ENCODE measurements at regions not wholly inside any gene's neighbourhood (a gene's known extent, or its start where the extent isn't known, plus 50 kb on each side); places are given as distances from the start of the nearest gene placed in this dataset.
"Not testable (repeated sequence)": the region's sequence is repeated elsewhere in the genome, so short reads cannot be mapped to it uniquely, and the experiment has no call there.

DNA sequence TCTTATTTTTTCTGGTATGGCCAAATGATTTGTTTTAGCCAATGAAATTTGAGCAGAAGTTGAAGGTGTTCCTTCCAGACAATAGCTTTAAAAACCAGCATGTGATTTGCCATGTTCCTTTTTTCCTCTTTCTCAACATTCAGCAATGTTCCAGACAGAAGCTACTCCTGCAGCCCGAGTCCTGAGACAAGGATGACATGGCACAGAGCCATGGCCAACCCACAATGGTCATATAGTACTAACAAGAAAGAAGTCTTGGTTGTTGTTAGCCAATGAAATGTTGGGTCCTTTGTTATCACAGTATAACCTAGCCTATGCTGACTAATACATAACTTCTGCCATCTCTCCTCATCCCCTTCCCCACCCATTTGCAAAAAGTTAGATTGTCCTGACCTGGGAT, 211.1 kb upstream of the STT3B start:
- DNase-seq (ENCODE audit: low read depth in 4 of 4, low spot score in 1 of 4), result no peak

DNA sequence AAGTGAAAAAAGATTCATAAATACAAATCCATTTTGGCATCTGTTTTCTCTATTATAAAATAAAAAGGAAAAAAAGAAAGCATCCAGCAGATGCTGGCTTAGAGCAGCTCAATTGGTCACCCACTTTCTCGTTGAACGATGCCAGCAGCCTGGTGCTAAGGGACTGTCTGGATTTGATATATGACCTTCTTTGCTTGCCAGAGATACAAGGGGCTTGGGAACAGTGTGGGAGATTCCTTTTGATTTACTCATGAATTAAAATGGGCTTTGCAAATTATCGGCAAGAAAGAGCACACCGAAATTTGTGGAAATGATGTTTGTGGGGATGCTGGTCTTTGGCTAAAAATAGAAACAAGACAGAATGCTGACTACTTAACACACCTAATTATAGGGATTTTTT, 210.3 kb upstream of the STT3B start:
- no peak for DNase-seq (ENCODE audit: low read depth in 4 of 4, low spot score in 1 of 4)

DNA sequence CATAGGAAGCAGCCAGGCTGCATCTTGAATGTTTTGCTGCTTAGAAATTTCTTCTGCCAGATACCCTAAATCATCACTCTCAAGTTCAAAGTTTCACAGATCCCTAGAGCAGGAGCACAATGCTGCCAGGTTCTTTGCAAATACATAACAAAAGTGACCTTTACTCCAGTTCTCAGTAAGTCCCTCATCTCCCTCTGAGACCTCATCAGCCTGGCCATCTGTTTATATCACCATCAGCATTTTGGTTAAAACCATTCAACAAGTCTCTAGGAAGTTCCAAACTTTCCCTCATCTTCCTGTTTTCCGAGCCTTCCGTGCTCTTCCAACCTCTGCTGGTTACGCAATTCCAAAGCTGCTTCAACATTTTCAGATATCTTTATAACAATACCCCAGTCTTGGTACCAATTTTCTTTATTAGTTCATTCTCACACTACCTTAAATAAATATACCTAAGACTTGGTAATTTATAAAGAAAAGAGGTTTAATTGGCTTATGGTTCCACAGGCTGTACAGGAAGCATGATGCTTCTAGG, 204.8 kb upstream of the STT3B start:
- DNase-seq (ENCODE audit: low read depth in 4 of 4, low spot score in 1 of 4), result not testable (repeated sequence)

DNA sequence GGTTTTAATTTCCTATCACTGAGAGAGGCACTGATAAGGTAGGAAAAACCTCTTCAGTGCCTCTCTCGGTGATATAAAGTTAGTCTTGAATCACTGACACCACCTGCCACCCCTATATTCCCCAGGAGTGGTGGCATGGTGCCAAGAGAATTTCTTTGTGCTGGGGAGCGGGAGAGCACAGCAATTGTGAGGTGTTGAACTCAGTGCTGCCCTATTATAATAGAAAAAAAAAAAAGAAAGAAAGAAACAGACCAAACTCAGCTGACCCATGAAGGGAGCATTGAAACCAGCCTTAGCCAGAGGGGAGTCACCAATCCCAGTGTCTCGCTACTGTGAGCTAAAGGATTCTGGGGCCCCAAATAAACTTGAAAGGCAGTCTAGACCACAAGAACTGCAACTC, 201.4 kb upstream of the STT3B start:
- no peak for DNase-seq (ENCODE audit: low read depth in 4 of 4, low spot score in 1 of 4)

DNA sequence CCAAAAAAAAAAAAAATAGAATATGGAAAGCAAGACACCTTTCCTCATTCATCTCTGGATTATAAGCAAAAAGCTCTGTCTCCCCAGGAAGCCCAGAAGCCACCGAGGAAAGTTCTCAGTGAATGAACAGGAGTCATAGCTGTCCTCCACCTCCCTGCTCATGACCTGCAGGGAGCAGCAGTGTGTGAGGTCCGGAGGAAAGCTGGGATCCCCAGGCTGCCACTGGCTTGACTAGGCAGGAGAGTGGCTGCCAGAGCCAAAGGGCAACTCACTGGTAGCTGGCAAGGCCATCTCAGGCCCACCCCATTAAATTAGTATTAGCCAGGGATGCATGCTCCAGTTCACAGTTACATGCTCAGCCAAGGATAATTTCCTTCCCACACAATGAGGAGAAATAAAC, 191.6 kb upstream of the STT3B start:
- DNase-seq (ENCODE audit: low read depth in 4 of 4, low spot score in 1 of 4), result no peak

DNA sequence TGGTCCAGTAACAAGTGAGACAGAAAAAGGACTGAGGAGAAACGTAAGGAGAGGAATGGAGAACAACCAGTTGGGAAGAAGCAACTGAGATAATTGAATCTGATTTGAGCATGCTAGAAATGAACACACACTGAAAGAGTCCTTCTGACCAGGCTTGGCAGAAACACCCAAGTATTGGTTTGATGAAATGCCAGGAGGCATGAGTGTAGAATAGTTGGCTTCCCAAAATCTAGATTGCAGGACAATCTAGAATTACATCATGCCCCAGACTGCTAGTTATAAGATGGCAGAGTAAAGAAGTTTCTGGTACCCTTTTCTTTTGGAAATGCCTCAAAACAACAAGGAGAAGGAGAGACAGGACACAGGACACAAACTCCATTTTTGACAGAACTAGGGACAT, 189.7 kb upstream of the STT3B start:
- DNase-seq (ENCODE audit: low read depth in 4 of 4, low spot score in 1 of 4), result no peak

DNA sequence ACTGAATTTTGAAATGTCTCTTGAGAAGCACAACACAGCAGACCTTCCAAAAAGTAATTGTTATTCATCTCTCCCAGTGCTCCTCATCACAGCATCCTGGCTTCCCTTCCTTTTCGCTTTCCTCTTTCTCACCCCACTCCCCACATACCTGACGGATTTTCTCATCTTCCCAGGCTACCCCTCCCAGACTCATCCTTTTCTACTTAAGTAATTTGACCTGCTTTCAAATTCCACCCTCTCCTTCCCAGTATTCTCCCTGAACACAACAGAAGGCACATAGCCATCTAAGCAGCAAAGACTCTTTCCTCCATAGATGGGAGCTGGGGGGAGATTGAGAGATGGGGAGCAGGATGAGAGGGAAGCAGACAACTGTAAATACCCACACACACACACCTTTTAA, 187.1 kb upstream of the STT3B start:
- no peak for DNase-seq (ENCODE audit: low read depth in 4 of 4, low spot score in 1 of 4)

DNA sequence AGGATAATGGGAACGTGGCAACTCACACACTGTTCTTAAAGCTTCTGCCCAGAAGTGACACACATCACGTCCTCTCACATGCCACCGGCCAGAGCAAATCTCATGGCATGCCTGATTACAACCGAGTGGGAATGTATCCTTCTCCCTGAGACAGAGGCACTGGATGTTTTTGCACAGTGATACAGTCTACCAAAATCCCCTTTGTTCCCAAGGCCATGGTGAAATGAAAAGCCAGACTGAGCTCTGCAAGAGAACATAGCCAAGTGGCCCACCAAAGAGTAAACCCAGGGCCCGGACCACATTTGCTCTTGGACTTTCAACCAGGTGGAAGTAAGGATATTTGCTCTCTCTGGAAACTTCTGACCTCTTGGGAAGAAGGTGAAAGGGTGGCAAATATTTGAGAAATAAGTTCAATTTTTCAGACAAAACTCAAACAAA, 186.2 kb upstream of the STT3B start:
- no peak for DNase-seq (ENCODE audit: low read depth in 4 of 4, low spot score in 1 of 4)

DNA sequence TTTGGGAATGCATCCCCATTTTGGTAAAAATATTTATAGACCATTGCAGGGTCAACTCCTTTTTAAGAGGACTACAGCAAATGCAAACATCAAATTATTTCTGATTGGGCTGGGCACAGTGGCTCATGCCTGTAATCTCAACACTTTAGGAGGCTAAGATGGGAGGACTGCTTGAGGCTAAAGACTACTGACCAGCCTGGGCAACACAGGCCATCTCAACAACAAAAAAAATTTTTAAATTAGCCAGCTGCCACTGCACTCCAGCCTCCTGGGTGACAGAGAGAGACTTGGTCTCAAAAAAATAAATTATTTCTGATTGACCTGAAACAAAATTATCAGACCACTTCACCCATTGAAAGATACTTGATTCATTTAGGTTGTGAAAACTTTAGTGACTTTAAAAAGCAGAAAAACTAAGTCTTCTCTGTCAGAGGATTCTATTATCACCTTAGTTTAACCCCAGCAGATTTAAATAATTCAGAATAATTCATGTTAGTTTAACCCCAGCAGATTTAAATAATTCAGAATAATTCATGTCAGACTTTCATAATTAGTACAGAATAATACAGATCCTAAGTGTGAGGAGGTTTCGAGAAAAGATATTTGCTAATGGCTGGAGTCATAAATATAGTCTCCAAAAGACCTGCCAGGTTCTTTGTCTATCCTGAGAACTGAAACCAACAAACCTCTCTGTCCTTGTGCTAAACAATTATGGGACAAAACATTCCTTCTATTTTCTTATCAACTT, 183.6 kb upstream of the STT3B start:
- no peak for DNase-seq (ENCODE audit: low read depth in 4 of 4, low spot score in 1 of 4)

DNA sequence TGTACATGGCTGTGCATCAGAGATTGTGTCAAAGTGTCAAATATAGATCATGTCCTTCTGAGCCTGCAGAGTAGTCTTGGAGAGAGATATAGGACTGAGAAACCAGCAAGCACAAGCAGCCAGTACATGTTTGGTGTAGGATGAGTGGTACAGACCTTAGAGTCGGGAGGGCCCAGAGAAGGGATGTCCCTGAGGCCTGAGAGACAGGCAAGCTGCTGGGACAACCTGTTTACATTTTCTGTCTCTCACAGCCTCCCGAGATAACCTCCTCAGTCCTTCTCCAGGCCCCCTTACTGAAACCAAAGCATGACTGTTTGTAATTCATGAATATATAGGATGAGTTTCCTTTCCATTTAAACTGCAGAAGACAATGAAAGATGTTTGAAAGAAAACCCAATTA, 182.4 kb upstream of the STT3B start:
- no peak for DNase-seq (ENCODE audit: low read depth in 4 of 4, low spot score in 1 of 4)

DNA sequence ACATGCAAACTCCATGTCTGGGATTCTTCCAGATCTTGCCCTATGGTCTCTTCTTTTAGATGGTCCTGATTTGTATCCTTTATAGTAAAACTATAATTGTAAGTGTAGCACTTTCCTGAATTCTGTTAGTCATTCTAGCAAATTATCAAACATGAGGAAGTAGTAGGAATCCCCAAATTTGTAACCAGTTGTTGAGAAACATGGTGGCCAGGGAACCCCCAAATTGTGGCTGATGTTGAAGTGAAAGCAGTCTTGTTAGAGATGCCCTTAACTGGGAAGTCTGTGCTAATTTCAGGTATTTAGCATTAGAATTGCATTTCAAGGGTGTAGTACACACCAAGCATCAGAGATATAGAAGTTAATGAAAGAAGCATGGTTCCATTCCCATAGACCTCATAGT, 180.4 kb upstream of the STT3B start:
- no peak for DNase-seq (ENCODE audit: low read depth in 4 of 4, low spot score in 1 of 4)

DNA sequence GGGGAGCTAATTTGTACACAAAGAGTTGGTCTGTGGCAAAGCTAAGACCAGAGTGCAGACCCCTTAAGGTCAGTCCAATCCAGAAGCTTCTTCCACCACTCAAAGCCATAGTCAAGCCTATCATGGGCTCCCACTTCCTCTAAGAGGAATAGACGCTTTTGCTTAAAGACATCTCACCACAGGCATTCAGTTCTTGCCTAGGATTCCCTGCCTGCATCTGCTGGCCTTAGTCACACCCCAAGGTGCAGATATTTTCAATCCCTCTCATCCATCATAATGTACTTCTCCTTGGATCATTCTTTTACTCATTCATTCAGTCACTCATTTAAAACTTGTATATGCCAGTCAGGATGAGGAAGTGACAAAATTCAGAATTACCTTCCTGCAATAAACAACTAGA, 179.6 kb upstream of the STT3B start:
- DNase-seq (ENCODE audit: low read depth in 4 of 4, low spot score in 1 of 4), result no peak

DNA sequence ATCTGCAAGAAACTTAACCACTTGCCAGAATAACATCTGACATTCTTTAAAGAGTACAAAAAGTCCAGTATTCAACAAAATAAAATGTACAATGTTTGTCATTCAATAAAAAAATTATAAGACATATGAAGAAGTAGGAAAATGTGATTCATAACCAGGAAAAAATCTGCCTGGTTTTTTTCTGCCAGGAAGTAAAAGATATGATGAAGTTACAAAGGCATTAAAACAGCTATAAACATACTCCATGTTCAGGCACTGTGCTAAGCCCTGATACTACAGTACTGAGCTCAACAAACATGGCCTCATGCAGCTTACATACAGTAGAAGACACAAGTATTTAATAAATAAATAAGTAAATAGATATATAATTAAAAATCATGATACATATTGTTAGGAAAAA, 178.4 kb upstream of the STT3B start:
- DNase-seq (ENCODE audit: low read depth in 4 of 4, low spot score in 1 of 4), result no peak

DNA sequence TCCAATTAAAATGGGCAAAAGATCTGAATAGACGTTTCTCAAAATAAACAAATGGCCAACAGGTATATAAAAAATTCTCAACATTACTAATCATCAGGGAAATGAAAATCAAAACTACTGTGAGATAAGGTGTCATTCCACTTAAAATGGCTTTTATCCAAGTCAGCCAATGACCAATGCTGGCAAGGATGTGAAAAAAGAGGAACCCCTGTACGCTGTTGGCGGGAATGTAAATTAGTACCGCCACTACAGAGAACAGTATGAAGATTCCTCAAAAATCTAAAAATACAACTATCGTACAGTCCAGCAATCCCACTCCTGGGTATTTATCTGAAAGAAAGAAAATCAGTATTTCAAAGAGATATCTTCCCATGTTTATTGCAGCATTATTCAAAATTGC, 176.9 kb upstream of the STT3B start:
- no peak for DNase-seq (ENCODE audit: low read depth in 4 of 4, low spot score in 1 of 4)

DNA sequence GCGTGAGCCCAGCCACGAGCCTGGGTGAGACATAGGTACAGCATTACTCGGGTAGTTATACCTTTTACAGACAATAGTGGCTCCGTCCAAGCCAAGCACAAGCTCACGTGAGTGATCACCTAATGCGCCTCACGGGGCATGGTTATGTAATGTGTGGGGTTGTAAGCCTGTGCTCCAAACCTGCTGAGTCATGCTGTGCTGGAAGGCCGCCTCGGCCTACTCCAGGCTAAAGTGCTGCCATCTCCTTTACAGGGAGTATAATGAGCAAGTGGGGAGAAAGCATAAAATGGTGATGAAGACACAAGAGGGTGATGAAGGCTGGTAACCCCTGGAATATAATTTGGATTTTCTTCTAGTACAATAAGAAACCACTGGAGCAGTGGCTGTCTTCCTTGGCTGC, 175.8 kb upstream of the STT3B start:
- DNase-seq (ENCODE audit: low read depth in 4 of 4, low spot score in 1 of 4), result no peak

DNA sequence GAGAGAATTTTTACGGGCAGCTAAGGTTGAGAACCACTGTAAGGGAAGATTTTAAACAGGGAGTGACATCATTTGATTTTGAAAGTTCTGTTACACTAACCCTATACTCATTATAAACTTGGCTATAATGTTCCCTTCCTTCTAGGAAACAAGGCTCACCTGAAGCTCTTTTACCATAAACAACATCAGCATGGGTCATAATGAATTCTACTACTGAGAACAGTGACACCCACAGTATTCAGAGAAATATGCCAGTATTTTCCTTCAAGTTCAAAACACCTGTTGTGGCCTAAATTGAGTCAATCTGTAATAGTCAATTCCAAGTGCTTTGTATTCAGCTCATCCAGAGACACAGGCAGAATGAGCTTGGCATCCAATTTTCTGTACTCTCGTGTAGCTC, 175.3 kb upstream of the STT3B start:
- DNase-seq (ENCODE audit: low read depth in 4 of 4, low spot score in 1 of 4), result no peak

DNA sequence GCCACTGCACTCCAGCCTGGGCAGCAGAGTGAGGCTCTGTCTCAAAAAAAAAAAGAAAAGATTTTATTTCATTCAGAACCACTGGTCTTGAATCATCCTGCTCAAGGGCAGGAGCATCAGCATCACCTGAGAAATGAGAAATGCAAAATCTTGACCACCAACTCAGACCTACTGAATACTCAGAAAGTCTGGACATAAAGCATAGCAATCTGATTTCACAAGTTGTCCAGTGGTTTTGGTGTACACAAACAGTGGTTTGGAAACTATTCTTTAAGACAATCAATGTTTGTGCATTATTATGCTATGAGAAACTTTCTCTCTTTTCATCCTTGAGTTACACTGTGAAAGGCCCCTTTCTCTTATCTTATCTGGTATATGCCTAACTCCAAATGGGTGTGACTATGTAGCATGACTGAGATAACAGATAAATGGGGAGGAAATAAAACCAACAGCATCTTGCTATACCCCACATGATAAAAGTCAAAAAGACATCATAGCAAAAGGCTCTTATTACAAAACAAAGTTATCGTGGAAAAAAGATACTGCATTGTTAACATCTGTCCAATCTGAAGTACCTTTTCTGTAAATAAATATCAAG, 174.2 kb upstream of the STT3B start:
- no peak for DNase-seq (ENCODE audit: low read depth in 4 of 4, low spot score in 1 of 4)

DNA sequence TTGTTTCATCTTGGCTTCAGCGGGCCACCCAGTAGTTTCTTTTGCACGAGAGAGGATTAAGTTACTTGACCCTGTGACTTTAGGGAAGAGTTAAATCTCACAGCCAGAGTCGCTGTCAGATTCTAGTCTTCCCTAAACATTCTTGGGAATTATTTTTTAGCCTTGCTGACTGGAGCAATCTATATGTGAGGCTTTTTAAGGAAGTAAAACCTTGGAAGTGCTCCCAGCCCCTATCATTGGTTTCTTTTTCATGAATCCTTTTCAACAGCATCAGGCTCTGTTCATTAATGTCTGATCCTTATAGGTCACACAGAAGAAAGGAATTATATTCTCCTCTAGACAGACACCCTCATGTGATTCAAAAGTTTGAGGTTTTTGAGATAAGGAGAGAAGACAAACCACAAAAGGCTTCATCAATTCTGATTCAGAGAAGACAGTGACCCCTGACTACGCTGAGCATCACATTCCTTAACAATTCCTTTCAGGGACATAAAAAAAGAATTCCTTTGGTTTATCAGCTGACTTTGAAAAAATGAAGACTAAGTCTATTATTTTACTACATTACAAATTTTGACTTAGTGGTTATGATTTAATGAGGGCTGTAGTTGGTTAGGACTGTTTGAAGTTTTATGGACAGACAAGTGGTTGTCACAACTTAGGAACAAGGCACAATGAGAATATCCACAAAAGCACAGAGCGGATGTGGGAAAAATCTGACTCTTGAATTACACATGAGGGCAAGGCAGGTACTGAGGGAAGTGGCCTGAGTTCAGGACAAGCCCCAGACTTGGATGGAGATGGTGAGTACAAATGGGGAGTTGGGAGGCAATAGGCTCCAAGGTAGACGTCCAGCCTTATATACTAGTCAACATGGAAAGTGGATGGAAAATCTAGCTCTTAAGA, 171.1 kb upstream of the STT3B start:
- no peak for DNase-seq (ENCODE audit: low read depth in 4 of 4, low spot score in 1 of 4)

DNA sequence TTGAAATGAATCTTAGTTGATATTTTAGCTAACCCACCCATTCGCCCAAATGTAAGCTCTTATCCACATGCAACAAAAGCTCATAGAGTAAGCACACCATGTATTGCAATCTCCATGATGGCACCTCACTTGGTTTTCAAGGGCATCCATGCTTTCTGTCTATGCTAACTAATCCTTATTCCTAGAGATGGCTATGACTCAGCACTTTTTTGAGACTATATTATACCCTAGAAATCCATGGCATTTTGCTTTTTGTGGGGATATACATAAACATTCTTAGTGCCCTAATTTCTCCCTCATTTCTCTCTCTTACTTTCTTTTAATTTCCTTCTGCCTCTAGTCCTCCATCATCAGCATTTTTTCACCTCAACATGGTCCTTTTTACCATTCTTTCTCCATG, 168.5 kb upstream of the STT3B start:
- DNase-seq (ENCODE audit: low read depth in 4 of 4, low spot score in 1 of 4), result no peak

DNA sequence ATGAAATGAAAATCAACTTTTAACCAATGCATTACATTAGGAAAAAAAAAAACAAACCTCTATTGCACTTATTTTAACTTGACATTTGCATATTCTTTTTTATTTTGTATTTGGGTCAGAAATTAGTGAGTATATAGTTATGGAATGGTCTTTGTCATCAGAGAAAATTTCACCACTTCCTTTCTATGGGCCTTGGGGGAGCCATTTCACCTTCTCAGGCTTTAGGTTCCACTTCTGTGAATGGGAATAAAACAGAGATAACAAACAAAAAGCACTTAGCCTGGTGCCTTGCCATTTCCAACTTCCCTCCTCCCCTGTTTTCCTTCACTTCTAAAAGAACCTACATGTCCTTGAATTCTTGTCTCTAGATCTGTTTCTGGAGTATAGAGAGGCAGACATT, 168.0 kb upstream of the STT3B start:
- DNase-seq (ENCODE audit: low read depth in 4 of 4, low spot score in 1 of 4), result no peak

DNA sequence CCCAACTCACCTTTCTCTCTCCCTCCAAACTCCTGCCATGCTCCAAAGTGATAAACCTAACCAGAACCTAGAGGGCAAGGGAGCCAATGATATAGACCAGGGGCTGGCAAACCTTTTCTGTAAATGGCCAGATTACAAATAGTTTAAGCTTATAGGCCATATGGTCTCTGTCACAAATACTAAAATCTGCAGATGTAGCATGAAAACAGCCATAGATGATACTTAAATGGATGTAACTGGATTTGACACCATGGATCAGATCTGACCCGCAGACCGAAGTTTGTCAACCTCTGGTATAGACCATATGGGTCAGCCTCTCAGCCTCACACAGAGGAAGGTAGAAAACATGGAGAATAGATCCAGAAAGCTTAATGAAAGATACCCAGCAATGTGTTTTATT, 165.2 kb upstream of the STT3B start:
- DNase-seq (ENCODE audit: low read depth in 4 of 4, low spot score in 1 of 4), result no peak

Measured in stimulated activated CD4-positive, alpha-beta T cell treated with anti-CD3 and anti-CD28 coated beads, Interleukin-1b, Interleukin-23, amount 100 ng/mL, for 24 hours (primary cell).